ENCODE measurements at regions not wholly inside any gene's neighbourhood (a gene's known extent, or its start where the extent isn't known, plus 50 kb on each side); places are given as distances from the start of the nearest gene placed in this dataset.

GRCh38 chr1:208450958-208451357 lies 206.8 kb upstream of the PLXNA2 start:
- peak overlapping the region; percentile 64 for H3K27ac ChIP-seq
- no peak for TF ChIP-seq CTCF (conservative IDR thresholded peaks at IDR 0.05)

DNA sequence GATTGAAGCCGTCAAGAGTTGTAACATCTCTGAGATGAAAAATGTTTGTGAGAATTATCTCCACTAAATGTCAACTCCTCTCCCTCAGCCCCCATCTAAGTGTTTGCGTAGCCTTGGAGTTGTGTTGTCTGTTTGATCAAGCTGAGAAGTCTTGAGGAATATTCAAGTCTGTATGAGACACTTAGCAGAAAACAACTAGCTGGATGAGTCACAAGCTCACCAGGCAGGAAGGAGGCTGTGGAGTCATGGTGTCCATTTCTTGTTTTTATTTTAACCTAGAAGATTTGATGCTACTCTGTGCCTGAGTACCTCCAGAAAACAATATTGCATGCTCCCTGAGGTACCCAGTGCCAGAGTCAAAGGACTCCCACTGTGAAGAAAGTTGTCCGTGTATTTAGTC lies 211.6 kb upstream of the PLXNA2 start:
- TF ChIP-seq CTCF (conservative IDR thresholded peaks at IDR 0.05), result no peak
- H3K27ac ChIP-seq, result no peak overlapping the region

DNA sequence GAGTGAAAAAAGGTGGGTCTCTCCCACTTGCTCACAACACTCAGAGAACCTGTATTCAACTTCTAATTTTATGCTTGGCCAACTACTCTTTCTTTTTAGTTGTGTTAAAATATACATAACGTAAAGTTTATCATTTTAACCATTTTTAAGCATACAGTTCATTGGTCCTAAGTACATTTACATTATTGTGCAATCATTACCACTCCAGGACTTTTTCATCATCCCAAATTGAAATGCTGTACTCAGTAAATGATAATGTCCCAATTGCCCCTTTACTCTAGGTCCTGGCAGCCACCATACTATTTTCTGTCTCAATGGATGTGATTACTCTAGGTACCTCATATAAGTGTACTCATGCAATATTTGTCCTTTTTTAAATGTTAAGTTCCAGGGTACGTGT lies 212.3 kb upstream of the PLXNA2 start:
- no peak for TF ChIP-seq CTCF (conservative IDR thresholded peaks at IDR 0.05)
- no peak overlapping the region for H3K27ac ChIP-seq

DNA sequence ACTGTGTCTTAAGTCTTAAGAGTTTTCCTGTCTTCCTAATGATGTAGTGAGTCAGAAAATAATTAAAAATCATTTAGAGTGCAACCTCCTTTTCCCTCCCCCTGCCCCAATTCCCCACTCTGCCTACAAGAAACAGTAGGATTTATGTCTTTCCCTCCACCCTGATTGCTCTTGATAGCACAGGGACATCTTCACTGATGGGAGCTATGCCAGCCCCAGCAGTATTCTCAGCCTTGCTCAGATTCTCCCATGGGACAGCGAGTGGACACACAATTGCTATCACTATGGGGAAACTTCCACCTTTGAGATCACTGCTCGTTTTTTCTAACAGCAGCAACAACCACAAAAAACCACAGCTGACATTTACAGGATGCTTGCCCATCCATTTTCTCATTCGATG lies 216.6 kb upstream of the PLXNA2 start:
- no peak for TF ChIP-seq CTCF (conservative IDR thresholded peaks at IDR 0.05)
- H3K27ac ChIP-seq, result no peak overlapping the region

- no peak for TF ChIP-seq CTCF (conservative IDR thresholded peaks at IDR 0.05)
- no peak overlapping the region for H3K27ac ChIP-seq
These were observed 217.5 kb upstream of the PLXNA2 start for GRCh38 chr1:208461680-208462079.

- no peak for TF ChIP-seq CTCF (conservative IDR thresholded peaks at IDR 0.05)
These were observed 218.6 kb upstream of the PLXNA2 start for GRCh38 chr1:208462761-208463160.

GRCh38 chr1:208465266-208465665 lies 221.1 kb upstream of the PLXNA2 start:
- TF ChIP-seq CTCF (conservative IDR thresholded peaks at IDR 0.05), result no peak

More at GRCh38 chr1:208462761-208463160, 218.6 kb upstream of the PLXNA2 start:
- H3K27ac ChIP-seq, result no peak overlapping the region

More at GRCh38 chr1:208465266-208465665, 221.1 kb upstream of the PLXNA2 start:
- no peak overlapping the region for H3K27ac ChIP-seq
